ENCODE measurements at regions not wholly inside any gene's neighbourhood (a gene's known extent, or its start where the extent isn't known, plus 50 kb on each side); places are given as distances from the start of the nearest gene placed in this dataset.
"Not testable (repeated sequence)": the region's sequence is repeated elsewhere in the genome, so short reads cannot be mapped to it uniquely, and the experiment has no call there.

DNA sequence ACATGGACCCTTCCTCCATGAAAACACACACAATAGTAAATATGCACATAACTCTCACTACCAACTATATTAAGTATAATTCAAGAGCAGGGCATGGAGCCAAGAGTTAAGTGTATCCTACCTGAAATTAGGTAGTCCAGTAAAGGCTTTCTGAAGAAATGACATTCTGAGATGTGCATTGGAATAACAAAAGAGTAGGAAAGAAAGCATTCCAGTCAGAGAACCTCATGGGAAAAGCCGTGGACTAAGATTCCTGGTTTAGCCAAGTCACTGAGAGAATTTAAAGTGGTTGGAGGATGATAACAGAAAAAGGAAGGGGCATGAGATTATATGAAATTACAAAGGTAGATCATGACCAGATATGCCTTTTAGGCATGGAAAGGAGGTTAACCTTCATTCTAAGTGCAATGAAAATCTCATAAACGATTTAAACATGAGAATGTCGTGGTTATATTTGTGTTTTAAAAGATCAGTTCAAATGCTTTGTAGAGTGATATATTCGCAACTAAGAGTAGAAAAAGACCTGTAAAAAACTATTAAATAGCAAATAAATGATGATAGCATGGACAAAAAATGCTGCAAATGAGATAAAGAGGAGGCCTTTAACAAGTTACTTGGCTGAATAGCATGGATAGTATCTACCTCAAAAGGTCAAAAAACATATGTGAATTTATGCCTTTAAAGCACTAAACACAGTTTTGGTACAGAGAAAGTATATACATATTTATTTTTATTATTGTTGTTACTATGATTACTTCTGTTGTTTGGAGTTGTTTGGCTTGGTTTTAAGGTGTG lies 767.4 kb upstream of the GHITM start:
- no peak for DNase-seq

DNA sequence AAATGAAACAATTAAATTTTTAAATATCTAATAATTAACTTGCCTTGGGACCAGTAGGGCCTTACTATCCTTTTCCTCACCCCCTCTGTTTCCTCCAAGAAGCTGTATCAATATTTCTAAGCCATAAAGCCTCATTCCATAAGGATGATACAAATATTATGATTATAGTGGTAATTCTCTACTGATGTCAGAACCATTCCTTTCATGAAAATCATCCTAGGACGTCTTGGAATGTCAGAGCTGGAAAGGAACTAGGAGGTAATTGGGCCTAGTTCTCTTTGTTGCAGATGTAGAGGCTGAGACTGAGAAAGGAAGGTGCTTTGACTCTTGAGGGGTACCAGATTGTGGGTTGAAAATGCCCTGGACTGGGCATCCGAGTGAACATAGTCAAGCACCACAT lies 766.7 kb upstream of the GHITM start:
- no peak for DNase-seq

DNA sequence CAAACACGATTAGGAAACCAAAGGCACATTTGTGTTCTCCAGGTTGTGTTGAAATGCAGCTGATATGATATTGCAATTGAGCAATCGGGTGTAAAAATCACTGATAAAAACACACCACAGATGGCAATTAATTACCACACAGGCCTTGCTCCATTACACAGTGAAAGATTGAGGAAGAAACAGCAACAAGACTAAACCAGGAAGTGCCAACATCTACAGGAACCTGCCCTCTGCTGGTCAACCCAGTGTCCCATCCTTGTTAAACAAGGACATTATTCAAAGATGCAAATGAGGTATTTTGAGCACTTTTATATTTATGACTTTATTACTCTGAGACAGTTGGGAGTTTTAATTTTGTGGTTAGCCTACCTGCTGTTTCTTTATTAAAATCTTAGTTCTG lies 765.6 kb upstream of the GHITM start:
- DNase-seq, result no peak

DNA sequence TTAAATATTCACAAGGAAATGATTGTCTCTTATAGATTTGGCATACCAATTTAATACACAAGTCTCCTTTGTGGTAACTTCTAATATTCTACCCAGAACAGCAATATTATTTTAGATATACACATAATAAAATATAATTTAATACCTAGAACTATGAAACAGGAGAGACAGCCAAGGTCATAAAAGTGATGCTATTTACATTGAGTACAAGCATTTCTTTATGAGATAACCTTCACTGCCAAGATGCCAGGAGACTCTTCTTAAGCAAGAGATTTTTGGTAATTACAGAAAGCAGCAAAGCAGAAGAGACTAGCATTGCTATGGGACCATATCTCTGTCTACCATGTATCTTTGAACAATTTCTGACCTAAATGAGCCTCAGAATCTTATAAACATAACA lies 764.6 kb upstream of the GHITM start:
- no peak for DNase-seq

DNA sequence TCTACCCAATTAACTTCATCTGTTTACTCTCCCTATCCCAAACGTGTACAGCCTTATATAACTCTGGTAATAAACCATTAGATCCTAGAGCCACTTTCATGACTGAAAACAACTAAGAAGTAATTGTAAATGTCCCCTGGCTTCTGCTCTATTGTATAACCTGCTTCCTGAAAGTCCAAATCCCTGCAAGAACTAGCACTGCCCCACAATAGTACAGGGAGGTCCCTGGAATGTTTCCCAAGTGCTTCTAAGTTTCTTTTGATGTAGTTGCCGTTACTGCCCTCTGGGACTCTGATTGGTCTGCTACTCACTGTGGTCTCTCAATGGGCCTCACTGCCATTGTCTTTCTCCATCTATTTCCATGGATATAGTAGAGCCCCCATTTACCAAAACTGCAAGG lies 764.0 kb upstream of the GHITM start:
- no peak for DNase-seq

DNA sequence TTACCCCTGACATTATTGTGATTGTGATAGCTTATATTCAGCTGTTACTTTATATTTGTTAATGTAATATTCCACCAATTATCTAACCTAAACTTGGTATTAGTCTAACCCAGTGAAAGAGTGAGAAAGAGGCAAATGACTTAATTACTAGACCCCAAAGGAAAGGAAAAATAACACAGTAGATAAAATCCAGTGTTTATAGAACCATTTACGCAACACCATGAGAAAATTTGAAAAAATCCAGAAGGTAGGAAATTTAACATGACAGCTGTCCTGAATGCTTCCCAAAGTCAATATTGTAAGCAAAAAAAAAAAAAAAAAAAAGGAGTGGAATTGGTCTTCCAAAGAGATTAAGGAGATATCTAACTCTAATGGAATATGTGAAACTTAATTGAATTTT lies 741.5 kb upstream of the GHITM start:
- DNase-seq, result no peak

DNA sequence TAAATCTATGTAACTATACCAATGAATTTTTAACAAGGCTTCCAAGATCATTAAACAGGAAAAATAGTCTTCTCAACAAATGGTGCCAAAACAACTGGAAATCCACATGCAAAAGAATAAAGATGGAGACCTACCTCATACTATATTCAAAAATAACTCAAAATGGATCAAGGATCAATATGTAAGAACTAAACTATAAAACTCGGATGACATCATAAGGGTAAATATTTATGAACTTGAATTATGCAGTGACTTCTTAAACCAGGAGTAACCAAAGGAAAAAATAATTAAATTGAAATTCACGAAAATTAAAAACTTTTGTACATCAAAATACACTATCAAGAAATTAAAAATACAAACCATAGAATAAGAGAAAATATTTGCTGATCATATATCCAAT lies 728.7 kb upstream of the GHITM start:
- no peak for DNase-seq

DNA sequence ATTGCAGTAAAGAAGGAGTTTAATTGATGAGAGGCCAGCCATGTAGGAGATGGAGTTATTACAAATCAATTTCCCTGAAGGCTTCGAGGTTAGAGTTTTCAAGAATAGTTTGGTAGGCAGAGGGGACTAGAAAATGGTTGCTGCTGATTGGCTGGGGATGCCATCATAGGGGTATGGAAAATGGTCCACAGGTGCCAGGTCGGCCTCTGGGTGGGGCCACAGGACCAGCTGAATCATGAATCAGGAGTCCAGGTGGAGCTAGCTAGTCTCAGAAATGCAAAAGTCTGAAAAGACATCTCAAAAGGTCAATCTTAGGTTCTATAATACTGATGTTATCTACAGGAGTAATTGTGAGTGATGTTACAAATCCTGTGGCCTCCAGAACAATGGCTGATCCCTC lies 714.0 kb upstream of the GHITM start:
- DNase-seq, result no peak

DNA sequence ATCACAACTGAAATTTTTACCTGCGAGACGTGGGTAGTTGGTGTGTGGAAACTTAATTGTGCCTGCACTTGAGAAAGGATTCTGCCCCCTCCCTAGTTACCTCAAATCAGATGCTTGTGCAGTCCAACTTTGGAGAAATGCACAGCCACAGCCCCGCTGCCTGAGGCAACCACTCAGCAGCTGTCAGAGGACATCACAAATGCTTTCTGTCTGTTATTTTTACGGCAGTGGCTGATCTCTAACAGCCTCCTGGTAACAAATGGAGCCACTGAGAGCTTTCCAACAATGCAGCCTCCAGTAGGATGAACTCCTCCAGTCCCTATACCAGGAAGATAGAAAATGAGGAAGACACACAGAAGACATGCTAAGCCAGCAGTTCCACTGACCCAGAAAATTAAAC lies 712.2 kb upstream of the GHITM start:
- no peak for DNase-seq

DNA sequence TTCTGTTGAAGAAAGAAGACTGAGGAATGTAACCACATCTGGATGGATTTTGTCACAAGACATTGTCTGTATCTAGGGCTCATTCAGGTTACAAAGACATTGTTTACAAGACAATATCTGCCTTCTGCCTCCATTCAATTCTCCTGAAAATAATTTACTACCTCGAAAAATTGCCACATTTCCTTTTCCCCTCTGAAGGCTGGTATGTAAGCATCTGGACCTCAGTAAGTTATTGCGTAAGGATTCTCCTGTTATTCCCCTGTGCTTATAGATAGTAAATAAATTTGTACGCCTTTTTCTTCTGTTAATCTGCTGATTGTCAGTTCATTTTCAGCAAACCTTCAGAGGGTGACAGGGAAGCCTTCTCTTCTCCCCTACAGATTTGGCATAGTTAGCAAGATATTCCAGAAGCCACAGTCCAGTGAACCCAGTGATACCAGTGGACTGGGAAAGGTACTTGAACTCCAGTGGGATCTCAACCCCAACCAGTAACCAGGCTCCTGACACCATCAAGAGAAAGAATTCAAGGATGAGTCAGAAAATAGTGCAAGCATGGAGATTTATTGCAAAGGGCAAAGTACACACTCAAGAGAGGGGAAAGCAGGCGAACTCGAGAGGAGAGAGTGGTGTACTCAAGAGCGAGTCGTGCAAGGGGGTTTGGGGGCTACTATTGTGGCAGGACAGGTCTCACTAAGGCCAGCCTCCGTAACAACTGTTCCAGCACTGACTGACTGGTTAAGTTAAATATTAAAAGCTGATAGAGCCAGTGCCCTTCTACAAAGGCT lies 706.9 kb upstream of the GHITM start:
- no peak for DNase-seq

DNA sequence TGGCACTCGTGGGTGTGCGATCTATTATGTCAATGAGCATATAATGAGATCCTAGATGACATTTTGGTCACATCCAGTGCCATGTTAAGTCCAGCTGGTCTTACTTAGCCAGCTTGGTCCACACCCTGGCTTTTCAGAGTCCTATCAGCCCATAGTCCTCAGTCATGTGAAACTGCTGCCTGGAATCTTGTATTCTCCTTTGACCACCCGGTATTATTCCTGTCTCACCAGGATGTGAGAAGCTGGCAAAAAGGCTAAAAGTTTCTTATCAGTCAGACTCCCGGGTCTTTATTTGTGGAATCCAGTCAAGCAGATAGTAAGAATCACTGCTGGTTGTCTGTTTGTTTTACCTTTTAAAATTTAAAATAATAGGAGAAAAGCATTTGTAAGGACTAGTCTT lies 705.6 kb upstream of the GHITM start:
- DNase-seq, result no peak

DNA sequence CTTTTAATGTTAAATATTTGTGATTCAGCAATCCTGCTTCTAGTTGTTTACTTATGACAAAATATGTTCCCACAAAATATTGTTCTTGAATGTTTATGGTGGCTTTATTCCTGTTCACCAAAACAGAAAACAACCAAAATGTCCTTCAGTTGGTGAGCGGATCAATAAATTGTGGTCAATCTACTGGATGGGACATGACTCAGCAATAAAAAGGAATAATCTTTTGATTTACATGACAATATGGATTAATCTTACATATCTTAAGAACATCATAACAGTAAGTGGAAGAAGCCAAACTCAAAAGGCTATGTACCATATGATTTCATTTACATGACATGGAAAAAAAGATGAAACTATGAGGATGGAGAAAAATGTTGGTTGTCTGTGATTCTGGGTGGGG lies 691.3 kb upstream of the GHITM start:
- DNase-seq, result no peak

DNA sequence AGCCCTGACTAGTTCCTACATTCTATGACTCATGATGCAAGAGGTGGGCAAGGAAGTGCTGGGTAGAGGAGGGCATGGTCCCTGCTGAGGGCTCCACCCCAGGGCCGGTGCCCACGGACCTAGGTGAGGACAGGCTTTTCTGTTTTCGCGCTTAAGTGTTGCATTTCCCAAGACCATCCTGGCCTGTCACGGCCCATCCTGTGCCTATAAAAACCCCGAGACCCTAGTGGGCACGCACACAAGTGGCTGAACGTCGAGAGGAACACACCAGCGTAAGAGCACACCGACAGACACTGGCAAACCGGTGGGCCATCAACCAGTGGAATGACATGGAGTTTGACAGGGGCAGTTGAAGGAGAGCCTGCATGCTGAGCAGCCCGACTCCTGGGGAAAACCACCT lies 680.7 kb upstream of the GHITM start:
- no peak for DNase-seq

DNA sequence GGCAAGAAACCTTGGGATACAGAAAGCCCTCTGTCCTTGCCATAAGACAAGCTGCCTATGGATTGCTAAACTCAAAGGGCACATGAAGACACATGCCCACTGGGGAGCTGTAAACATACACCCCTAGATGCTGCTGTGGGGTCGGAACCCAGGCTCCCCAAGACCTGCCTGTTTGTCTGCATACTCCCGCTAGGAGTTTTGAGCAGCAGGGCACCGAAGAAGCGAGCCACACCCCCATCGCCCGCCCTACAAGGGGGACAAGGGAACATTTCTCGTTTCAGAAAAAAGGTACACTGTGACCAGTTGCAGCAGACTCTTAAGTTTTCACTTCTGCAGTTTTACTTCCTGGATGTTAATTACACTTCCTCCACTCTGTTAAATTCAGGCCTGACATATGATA lies 680.2 kb upstream of the GHITM start:
- DNase-seq, result no peak

DNA sequence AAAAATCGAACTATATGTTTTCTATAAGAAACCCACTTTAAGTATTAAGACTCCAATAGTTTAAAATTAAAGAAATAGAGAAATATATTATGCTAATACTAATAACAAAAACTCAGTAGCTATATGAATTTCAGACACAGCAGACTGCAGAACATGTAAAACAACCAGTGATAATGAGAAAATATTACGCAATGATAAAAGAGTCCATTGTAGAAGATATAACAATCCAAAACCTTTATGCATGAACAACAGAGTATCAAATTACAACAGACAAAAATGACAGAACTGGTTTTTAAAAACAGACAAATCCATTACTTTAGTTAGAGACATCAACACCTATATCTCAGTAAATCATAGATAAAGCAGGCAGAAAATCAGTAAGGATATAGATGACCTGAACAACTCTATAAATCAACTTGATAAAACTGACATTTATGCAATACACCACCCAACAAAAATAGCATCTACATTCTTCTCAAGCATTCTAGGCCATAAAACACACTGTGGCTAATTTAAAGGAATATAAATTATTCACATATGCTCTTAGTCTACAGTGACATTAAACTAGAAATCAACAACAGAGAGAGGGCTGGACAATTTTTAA lies 669.5 kb upstream of the GHITM start:
- DNase-seq, result no peak

DNA sequence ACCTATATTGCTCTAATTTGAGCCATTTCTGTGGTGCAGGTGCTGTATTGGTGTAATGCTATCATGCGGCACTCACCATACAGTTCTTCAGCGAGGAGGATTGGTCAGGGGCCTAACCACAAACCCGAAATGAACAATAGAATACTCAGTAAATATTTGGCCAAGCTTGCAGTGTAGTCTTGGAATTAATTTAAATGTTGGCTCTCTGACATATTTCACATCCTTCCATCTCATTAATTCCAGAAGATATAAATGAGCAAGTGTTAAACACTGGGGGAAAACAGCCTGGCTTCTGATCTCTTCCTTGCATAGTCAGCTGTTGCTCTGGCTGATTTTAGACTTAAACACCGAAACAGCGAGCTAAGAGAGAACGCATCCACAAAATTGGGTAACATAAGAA lies 663.1 kb upstream of the GHITM start:
- DNase-seq, result no peak

DNA sequence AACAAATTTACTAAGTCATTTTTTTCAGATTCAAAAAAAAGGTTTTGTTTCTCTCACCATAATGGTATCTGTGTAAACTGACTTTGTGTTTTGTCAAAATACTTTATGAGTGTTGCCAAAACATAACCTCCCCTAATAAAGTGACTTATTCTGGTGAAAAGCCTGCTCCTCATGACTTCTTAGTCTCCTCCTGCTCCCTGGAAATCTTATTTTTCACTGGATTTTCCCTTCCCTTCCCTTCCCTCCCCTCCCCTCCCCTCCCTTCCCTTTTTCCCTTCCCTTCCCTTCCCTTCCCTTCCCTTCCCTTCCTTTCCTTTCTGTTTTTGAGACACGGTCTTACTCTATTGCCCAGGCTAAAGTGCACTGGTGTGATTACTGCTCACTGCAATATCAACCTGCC lies 650.1 kb upstream of the GHITM start:
- no peak for DNase-seq

DNA sequence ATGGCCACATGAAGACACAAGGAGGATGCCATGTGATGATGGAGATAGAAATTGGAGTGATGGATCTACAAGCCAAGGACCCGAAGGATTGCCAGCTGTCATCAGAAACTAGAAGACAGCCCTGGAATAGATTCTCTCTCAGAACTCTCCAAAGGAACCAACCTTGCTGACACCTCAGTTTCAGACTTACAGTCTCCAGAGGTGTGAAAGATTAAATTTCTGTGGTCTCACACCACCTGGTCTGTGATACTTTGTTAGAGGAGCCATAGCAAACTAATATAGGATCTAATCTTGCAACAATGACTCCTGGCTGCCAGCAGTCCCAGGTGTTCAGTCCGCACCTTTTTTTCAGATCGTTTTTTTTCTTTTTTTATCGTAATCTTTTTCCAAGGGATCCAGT lies 647.3 kb upstream of the GHITM start:
- no peak for DNase-seq

DNA sequence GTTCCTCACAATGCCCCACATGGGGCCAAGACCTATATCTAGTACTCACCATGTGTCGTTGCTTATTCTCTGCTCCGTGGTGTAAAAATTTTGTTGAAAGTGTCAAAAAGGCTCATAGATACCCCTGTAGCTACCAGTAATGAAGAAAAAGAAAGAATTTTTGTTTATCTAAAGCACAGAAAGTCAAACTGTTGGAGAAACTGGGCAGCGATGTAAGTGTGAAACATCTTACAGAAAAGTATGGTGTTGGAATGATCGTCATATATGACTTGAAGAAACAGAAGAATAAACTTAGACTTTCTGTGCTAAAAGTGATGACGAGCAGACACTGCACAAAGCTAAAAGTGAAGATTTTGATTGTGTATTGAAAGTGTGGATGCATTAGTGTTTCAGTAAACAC lies 626.6 kb upstream of the GHITM start:
- no peak for DNase-seq

DNA sequence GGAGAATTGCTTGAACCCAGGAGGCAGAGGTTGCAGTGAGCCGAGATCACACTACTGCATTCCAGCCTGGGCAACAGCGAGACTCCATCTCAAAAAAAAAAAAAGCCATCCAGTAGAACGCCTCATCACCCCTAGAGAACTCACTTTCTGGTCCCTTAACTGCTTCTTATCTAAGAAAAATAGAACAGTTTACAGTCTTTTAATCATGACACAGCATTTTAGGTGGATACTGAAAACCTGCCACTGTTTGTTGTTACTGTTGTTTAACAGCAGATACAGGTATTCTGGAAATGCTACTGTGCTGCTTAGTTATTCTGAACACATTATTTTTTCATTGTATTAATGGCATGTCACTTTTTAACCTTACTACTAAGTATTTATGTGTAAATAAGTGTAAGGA lies 624.3 kb upstream of the GHITM start:
- no peak for DNase-seq

DNA sequence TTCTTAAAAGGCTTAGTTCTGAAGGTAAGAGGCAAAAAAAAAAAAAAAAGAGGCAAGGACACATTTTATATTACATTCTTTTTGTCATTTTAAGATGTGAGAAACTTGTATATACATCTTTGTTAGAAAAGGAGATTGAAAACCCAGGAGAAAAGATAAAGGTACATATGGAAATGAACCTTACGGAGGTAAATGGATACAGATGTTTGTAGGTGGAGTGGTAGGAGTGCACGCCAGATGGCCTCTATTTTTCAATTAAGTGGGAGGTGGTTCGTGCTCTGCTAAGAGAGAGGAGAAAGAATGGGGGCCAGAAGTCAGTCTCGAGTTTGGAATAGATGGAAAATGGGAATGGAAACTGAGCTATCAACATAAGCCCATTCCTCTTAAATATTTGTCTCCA lies 622.5 kb upstream of the GHITM start:
- DNase-seq, result no peak

DNA sequence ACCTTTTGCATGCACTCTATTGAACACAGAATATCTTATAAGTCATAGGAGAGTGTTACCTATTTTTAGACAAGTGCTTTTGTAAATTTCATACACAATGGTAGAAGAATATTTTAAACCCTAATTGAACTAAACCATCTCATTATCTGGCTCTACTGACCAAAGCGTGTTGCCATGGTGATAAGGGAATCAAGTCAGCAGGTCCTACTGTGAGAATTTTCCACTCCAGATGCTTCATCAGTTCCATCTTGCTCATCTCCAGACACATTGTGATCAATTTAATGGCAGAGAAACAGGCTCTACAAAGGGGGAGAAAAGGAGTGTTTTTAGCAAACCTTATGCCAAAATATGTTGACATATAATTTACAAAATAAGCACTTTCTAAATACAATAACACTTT lies 621.9 kb upstream of the GHITM start:
- DNase-seq, result no peak

DNA sequence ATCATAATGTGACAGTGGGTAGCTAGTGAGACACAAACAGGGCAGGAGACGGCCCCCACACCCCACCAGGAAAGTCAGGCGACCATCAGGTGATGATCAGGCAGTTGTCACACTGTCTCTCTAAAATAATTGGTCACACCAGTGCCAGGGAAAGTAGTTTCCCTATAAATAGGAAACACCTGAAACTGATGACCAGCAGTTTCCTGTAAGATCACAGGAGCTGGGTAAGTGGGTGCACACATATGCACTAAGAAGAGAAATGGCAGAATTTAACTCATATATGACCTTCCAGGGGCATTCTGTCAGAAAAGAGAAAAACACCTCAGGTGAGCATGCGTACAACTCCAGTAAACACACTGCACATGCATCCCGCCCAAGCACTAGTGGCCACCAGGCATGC lies 620.5 kb upstream of the GHITM start:
- DNase-seq, result no peak

DNA sequence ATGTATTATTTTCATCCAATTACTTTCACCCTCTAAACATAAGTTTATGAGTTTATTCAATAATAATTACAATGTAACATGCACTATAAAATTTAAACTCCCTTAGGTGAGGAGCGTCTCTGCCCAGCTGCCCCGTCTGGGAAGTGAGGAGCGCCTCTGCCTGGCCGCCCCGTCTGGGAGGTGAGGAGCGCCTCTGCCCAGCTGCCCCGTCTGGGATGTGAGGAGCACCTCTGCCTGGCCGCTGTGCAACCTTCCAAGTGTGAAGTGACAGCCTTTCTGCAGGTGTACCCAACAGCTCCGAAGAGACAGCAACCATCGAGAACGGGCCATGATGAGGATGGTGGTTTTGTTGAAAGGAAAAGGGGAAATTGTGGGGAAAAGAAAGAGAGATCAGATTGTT lies 618.9 kb upstream of the GHITM start:
- not testable (repeated sequence) for DNase-seq
